Amniotic stem cell (primary cell): ENCODE measurements at regions not wholly inside any gene's neighbourhood (a gene's known extent, or its start where the extent isn't known, plus 50 kb on each side); places are given as distances from the start of the nearest gene placed in this dataset.

Experiments
- DNase-seq: peaks from one replicate; lab custom pipeline; 2025; lab: John Stamatoyannopoulos, UW

- no peak for DNase-seq
These were observed 324.6 kb upstream of the PROK2 start for GRCh38 chr3:72109327-72110259.

DNA sequence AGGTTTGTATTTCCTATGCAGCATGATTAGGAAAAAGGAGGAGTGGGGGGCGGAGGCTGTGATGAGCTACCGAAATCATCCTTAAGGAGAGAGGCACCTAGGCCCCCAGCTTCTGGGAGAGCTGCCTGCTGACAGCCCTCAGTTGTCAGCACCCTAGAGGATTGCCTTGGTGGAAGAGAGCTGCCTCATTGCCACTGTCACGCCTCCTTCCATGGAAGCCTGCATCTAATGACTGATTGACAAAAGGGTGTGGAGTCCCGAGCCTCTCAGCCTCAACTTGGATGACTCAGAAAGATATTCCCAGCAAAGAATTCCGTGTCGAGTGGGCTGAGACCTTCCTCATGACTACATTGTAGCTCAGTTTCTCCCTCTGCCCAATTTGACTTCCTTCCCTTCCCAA lies 320.4 kb upstream of the PROK2 start:
- no peak for DNase-seq

GRCh38 chr3:72102112-72102616 lies 317.2 kb upstream of the PROK2 start:
- no peak for DNase-seq

- no peak for DNase-seq
These were observed 316.5 kb upstream of the PROK2 start for GRCh38 chr3:72101494-72101893.

- peak; percentile 30 for DNase-seq
These were observed 315.7 kb upstream of the PROK2 start for GRCh38 chr3:72100601-72101187.

DNA sequence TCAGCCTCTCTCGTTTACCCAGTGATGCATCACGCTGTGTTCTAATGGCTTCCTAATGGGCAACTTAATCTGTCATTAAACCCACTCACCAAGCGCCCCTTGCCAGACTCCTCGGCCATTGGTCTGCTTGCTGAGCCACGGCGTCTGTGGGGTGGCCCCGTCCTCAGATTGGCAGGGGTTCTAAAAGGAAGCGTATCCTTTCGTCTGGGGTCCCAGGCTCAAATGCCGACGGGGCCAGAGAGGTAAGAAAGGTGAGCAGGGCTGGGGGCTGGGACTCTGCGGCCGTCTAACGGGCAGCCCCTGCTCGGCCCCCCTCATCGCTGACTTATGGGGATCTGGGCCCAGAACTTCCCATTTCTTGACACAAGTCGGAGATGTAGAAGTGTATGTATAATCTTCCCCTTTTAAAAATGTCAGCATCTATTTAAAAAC lies 315.1 kb upstream of the PROK2 start:
- no peak for DNase-seq

GRCh38 chr3:72099326-72100079 lies 314.6 kb upstream of the PROK2 start:
- DNase-seq: no peak

DNA sequence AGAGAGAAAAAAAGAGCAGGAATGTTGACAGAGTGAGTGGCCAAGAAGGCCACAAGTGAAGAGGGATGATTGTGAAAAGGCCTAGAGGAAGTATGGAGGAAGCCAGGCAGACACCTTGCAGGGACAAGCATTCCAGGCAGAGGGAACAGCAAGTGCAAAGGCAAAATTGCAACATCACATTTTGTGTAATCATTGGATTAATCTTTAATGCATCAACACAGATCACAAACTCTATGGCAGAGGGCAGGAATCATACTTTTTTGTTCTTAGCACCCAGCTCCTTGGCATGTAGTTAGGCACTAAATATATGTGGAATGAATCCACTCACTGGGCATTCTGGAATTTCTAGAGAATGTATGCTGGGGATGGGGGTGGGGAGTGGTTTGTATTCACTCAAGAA lies 312.1 kb upstream of the PROK2 start:
- DNase-seq: no peak

DNA sequence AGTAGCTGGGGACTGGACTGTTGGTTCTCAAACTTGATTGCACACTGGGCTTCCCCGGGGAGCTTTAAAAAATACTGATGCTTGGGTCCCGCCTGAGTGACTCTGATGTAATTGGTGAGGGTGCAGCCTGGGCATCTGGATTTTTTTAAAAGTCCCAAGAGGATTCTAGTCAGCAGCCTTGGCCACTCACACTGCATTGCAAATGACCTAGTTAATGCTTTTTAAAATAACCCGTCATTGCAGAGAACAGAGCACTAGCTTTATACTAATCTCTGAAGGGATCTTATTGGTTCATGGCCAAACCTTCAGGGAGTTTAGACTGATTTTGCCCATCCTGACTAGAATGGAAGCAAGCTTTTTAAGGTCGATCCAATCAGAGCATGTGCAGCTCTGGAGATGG lies 310.6 kb upstream of the PROK2 start:
- no peak for DNase-seq

GRCh38 chr3:72093992-72094334 lies 309.0 kb upstream of the PROK2 start:
- DNase-seq: no peak

DNA sequence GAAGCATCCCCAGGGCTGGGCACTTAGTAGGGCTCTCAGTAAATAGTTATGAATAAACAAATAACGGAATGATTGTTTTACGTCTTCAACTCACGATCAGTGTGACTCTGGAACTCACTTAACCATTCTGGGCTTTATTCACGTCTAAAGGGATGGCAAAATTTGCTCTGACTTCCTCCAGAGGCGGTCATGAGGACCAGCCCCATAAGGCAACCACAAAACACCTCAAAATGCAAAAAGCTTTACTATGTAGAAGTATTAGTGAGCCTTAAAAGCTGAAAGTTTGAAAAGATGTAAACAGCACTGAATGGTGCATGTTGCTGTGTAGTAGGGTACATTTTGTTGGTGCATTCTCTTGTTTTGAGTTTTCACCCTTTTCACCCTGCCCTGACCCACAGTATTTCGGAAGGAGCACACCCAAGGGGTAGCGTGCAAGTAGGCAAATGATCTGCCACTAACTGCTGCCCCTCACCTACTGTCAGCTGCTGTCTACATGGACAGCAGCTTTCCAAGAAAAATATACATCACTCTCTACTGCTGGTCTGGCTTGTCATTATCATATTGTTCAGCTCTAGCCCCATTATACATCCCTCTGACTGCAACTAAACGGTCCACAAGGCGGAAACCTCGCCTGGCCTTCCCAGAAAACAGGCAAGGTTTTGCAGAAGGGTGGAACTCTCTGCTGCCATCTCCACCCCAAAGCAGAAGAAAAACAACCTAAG lies 308.5 kb upstream of the PROK2 start:
- DNase-seq: no peak

DNA sequence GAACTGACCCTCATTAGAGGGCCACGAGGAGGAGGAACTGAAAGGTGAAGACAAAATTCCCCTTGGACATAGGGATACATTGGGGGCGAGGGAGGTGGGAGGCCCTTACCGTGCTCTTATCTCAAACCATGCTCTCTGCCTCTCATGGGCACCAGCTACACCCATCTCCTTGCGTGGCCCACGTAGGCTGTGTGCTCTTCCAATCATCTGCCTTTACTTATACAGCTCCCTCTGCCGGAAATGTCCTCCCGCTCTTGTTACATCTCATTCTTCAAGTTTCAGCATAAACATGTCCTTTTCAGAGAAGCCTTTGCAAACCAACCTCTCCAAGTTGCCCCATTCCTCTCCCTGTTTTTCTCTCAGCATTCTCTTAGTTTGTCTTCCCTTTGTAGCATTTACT lies 307.8 kb upstream of the PROK2 start:
- no peak for DNase-seq

GRCh38 chr3:72088486-72089025 lies 303.6 kb upstream of the PROK2 start:
- no peak for DNase-seq

- no peak for DNase-seq
These were observed 302.5 kb upstream of the PROK2 start for GRCh38 chr3:72087420-72087819.

GRCh38 chr3:72086743-72087087 lies 301.8 kb upstream of the PROK2 start:
- DNase-seq: no peak

DNA sequence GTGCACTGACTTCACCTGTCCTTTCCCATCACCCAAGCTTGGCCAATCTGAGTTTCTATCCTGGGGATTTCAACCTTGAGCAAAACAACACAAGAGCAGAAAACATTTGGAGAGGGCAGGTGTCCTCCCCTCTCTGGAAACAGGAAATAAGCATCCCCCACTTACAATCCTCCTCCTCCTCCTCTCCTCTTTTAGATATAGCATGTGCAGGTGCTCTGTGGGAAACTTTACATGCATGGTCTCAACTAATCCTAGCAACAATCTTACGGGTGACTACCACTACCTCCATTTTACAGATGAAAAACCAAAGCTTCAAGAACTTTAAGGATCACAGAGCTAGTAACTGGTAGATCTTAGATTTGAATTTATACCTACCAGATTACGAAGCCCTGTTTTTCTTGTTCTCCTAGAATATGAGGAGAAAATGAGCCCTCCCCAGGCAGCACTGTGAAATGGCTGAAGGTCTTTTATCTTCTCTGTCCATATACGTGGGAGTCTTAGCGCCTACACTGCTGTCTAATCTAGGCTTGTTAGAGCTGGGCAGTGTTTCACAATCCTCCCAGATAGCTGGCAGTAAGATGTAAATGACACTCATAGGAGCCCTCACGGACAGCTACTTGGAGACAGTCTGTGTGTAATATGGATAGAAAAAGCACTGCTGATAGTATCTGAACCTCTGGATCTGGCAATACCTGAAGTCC lies 301.2 kb upstream of the PROK2 start:
- DNase-seq: no peak

DNA sequence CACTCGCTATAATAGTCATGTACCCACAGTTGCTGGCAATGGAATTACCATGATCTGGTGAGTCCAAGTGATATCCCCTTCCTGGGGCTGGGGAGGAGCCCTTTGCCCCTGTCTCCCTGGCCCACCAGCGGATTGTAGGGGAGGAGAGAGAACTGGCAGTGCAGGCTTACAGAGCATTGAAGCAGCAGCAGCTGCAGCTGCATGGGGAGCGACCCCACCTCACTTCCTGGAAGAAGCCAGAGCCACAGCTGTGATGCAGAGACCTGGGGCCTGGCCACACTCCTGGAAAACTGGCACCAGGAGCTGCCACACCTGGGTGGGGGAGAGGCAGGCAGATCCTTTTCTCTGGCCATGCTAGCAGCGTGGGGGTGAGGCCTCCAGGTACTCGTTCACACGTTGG lies 300.1 kb upstream of the PROK2 start:
- no peak for DNase-seq

GRCh38 chr3:72082776-72083462 lies 298.0 kb upstream of the PROK2 start:
- no peak for DNase-seq

GRCh38 chr3:72082186-72082715 lies 297.3 kb upstream of the PROK2 start:
- DNase-seq: no peak

DNA sequence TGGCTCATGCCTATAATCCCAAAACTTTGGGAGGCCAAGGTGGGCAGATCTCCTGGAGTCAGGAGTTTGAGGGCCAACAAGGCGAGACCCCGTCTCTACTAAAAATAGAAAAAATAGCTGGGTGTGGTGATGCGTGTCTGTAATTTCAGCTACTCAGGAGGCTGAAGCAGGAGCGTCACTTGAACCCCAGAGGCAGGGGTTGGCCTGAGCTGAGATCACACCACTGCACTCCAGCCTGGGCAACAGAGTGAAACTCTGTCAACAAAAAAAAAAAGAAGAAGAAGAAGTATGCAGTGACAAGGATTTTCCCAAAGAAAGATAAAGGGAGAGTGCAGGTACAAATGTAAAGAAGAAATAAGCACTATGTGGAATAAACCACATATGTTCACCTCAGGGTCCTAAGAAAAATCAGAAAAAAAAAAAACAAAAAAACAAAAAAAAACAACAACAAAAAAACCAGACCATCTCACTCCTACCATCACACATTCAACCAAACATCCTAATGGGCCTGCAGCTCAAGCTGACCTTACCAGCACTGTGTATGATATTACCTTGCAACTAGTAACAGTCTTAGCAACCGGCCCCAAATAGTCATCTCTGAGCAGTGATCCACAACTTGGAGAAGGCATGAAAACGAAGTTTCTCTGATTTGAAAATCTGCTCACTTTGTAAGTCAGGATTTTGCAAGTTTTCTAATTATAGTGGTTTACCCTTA lies 296.7 kb upstream of the PROK2 start:
- DNase-seq: no peak
